ENCODE measurements at regions not wholly inside any gene's neighbourhood (a gene's known extent, or its start where the extent isn't known, plus 50 kb on each side); places are given as distances from the start of the nearest gene placed in this dataset.

DNA sequence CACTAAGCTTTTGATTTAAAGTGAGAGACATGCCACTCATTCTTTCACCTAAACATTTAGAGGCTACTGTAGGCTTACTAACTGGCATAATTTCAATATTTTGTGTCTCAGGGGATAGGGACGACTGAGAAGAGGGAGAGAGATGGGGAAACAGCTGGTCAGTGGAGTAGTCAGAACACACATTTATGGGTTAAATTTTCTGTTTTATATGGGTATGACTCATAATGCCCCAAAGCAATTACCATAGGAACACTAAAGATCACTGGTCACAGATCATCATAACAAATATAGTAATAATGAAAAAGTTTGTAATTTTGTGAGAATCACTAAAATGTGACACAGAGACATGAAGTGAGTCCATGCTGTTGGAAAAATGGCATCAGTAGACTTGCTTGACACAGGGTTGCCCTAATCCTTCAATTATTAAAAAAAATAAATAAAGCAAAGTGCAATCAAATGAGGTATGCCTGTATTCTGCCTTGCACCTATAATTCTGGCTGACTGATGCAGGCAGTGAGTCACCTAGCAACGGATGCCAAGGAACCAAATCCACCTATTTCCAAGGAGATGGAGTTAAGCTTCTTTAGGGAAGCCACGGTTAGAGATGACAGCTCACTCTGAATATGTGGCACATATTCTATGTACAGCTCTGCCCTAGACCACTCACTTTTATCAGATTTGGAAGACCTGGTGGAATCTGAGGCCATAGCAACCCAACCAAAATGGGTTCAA, 166.1 kb downstream of the MARCHF11 start:
- Mint-ChIP-seq H3K4me1 (ENCODE audit: insufficient read depth, unreplicated experiment) (no peaks in the 10 kb centered on the region), H3K9me3 (ENCODE audit: unreplicated experiment) (peaks cover 15% of the 10 kb centered on the region), H3K36me3 (ENCODE audit: insufficient read depth, unreplicated experiment) (no peaks in the 10 kb centered on the region), H3K27me3 (ENCODE audit: insufficient read depth, unreplicated experiment) (peaks cover 19% of the 10 kb centered on the region), H3K27ac (ENCODE audit: low read depth, unreplicated experiment) (no peak overlapping the region), H3K4me3 (ENCODE audit: unreplicated experiment) (no peak overlapping the region)
- intact Hi-C loops (cut with micrococcal nuclease), result no loop called here
- DNase-seq (ENCODE audit: unreplicated experiment), result peak; percentile 16
- POLR2A ChIA-PET, result no interaction called here
- TF ChIP-seq, protein P1, sequence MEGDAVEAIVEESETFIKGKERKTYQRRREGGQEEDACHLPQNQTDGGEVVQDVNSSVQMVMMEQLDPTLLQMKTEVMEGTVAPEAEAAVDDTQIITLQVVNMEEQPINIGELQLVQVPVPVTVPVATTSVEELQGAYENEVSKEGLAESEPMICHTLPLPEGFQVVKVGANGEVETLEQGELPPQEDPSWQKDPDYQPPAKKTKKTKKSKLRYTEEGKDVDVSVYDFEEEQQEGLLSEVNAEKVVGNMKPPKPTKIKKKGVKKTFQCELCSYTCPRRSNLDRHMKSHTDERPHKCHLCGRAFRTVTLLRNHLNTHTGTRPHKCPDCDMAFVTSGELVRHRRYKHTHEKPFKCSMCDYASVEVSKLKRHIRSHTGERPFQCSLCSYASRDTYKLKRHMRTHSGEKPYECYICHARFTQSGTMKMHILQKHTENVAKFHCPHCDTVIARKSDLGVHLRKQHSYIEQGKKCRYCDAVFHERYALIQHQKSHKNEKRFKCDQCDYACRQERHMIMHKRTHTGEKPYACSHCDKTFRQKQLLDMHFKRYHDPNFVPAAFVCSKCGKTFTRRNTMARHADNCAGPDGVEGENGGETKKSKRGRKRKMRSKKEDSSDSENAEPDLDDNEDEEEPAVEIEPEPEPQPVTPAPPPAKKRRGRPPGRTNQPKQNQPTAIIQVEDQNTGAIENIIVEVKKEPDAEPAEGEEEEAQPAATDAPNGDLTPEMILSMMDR (IDR thresholded peaks at IDR 0.05; ENCODE audit: unreplicated experiment), result no peak
- BruUV-seq (replicated peaks), result no TSS peak
- CTCF ChIA-PET, result interaction anchor here (0.7 to 1.8 kb wide), 4 partner anchors 18 to 551 kb away, joined by 3 to 9 read pairs (median 3); no protein-coding TSS in a partner anchor

DNA sequence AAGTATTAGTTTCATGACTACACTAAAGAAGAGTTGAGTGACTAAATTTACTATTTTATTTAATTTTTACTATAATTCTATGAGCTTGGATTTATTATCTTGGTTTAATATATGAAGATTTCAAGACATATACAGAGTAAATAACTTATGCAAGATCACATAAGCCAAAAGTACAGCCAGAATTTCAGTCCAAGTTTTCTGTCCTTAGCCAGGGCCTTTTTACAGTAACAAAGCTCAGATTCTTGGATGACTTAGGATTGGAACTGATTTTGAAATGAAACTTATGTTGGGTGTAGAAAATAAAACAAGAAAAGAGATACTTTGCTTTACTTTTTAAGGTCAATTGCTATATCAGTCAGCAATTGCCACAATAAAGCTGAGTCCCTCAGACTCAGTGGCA, 170.3 kb downstream of the MARCHF11 start:
- intact Hi-C loops (cut with micrococcal nuclease), result no loop called here
- POLR2A ChIA-PET, result no interaction called here

DNA sequence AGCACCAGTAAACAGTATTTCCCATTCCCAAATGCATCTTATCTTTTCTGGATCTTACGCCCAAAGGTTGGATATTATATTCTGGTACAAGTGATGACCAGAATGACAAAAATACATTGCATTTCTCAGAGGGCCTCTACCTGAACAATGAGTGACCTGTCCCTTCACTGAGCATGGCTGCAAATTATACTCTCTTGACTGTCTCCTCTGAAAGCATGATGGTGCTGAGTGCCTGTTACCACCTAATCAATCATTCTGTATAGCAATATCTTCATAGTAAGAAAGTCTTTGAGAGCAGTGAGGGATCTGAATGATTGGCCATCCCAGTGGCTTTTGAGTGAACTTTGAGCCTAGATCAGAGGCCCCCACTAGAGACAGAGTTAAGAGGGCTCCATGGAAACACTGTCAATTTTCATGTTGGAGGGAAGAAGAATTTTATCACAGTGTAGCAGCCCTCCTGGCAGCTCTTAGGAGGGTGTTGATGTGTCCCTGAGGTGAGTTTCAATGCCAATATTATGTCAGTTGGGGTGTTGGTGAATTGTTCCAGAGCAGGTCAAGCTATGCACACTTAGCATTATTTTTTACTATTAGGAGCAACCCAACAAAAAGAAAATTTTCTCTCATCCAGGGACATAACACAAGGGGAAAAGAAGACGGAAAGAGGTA, 171.7 kb downstream of the MARCHF11 start:
- no peak for DNase-seq (ENCODE audit: unreplicated experiment)

More for the DNA sequence above, 170.3 kb downstream of the MARCHF11 start:
- Mint-ChIP-seq H3K27ac (ENCODE audit: low read depth, unreplicated experiment) (no peak overlapping the region), H3K36me3 (ENCODE audit: insufficient read depth, unreplicated experiment) (no peaks in the 10 kb centered on the region), H3K4me3 (ENCODE audit: unreplicated experiment) (no peak overlapping the region), H3K4me1 (ENCODE audit: insufficient read depth, unreplicated experiment) (no peaks in the 10 kb centered on the region), H3K9me3 (ENCODE audit: unreplicated experiment) (peaks cover 22% of the 10 kb centered on the region), H3K27me3 (ENCODE audit: insufficient read depth, unreplicated experiment) (no peaks in the 10 kb centered on the region)
- no peak for DNase-seq (ENCODE audit: unreplicated experiment)
- no TSS peak for BruUV-seq (replicated peaks)
- TF ChIP-seq, protein P1 (IDR thresholded peaks at IDR 0.05; ENCODE audit: unreplicated experiment), result no peak
- CTCF ChIA-PET, result interaction anchor here (2.5 kb wide), 1 partner anchor 14 kb away, joined by 11 read pairs; no protein-coding TSS in a partner anchor

DNA sequence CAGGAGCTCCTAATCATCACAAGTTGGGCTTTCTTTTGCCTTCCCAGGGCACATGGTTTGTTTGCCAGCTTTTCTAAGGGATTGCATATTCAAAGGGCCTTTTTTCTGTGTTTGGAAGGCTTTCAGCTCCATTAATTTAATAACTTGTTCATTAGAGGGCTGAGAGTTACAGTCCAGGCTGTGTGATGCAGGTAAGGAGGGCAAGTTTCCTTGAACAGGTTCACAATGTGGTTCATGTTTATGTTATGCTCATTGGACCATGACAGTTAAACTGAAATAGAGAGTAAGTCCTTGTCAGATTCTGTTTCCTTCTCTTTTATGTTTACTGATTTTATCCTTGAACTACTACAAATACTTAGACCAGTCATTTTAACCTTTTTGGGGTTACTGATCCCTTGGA, 174.4 kb downstream of the MARCHF11 start:
- ChIA-PET CTCF (interaction anchor here (0.6 to 2.9 kb wide), 6 partner anchors 9 to 456 kb away, joined by 3 to 12 read pairs (median 3); no protein-coding TSS in a partner anchor), POLR2A (no interaction called here)
- Mint-ChIP-seq H3K36me3 (ENCODE audit: insufficient read depth, unreplicated experiment) (no peaks in the 10 kb centered on the region), H3K9me3 (ENCODE audit: unreplicated experiment) (peaks cover 26% of the 10 kb centered on the region), H3K4me3 (ENCODE audit: unreplicated experiment) (no peak overlapping the region), H3K4me1 (ENCODE audit: insufficient read depth, unreplicated experiment) (no peaks in the 10 kb centered on the region), H3K27me3 (ENCODE audit: insufficient read depth, unreplicated experiment) (peaks cover 7% of the 10 kb centered on the region), H3K27ac (ENCODE audit: low read depth, unreplicated experiment) (no peak overlapping the region)
- TF ChIP-seq, protein P1 (IDR thresholded peaks at IDR 0.05; ENCODE audit: unreplicated experiment), result no peak
- no TSS peak for BruUV-seq (replicated peaks)
- intact Hi-C loops (cut with micrococcal nuclease), result no loop called here
- no peak for DNase-seq (ENCODE audit: unreplicated experiment)

More for the DNA sequence above, 171.7 kb downstream of the MARCHF11 start:
- ChIA-PET POLR2A (interaction anchor here (0.7 kb wide), 1 partner anchor 40 kb away, joined by 3 read pairs; no protein-coding TSS in a partner anchor), CTCF (interaction anchor here (0.8 to 2.5 kb wide), 2 partner anchors 12 to 14 kb away, joined by 4 to 11 read pairs; no protein-coding TSS in a partner anchor)
- no peaks in the 10 kb centered on the region for H3K4me1 Mint-ChIP-seq (ENCODE audit: insufficient read depth, unreplicated experiment)
- H3K36me3 Mint-ChIP-seq (ENCODE audit: insufficient read depth, unreplicated experiment), result no peaks in the 10 kb centered on the region
- H3K4me3 Mint-ChIP-seq (ENCODE audit: unreplicated experiment), result no peak overlapping the region
- intact Hi-C loops (cut with micrococcal nuclease), result no loop called here
- no peaks in the 10 kb centered on the region for H3K27me3 Mint-ChIP-seq (ENCODE audit: insufficient read depth, unreplicated experiment)
- TF ChIP-seq, protein P1 (IDR thresholded peaks at IDR 0.05; ENCODE audit: unreplicated experiment), result no peak
- no peak overlapping the region for H3K27ac Mint-ChIP-seq (ENCODE audit: low read depth, unreplicated experiment)
- BruUV-seq (replicated peaks), result no TSS peak
- peaks cover 24% of the 10 kb centered on the region for H3K9me3 Mint-ChIP-seq (ENCODE audit: unreplicated experiment)

All from MCF 10A (cell line).